DOHH2 (cell line): ENCODE measurements at regions not wholly inside any gene's neighbourhood (a gene's known extent, or its start where the extent isn't known, plus 50 kb on each side); places are given as distances from the start of the nearest gene placed in this dataset.

Experiments
- H3F3A ChIP-seq: fragments of 200-600 bp; sonication (generic), shearing (Covaris generic); 2 replicates; pipeline ENCODE4 v1.6.0; 2016; ENCODE audit warnings: antibody characterized with exemption, mild to moderate bottlenecking; ENCODE audit not compliant: control insufficient read depth, insufficient read depth
- H3K27ac ChIP-seq: fragments of 200-600 bp; sonication (generic); 2 replicates; pipeline ENCODE4 v1.5.1; 2014; ENCODE audit warnings: low read depth, mild to moderate bottlenecking, low read length, moderate library complexity
- H3K27me3 ChIP-seq: fragments of 200-600 bp; sonication (generic); 2 replicates; pipeline ENCODE4 v1.6.1; 2014; ENCODE audit warnings: mild to moderate bottlenecking, low read length, mixed read lengths; ENCODE audit not compliant: control insufficient read depth
- H3K36me3 ChIP-seq: fragments of 200-600 bp; sonication (generic); 2 replicates; pipeline ENCODE4 v1.6.1; 2014; ENCODE audit warnings: mild to moderate bottlenecking, low read length, moderate library complexity, mixed read lengths; ENCODE audit not compliant: control insufficient read depth
- H3K4me1 ChIP-seq: fragments of 200-600 bp; sonication (generic); 2 replicates; pipeline ENCODE4 v1.6.1; 2014; ENCODE audit warnings: mild to moderate bottlenecking, low read length, mixed read lengths; ENCODE audit not compliant: control insufficient read depth
- H3K4me2 ChIP-seq: fragments of 200-600 bp; sonication (generic); 2 replicates; pipeline ENCODE4 v1.6.0; 2014; ENCODE audit warnings: mild to moderate bottlenecking, low read length, moderate library complexity
- H3K4me3 ChIP-seq: fragments of 200-600 bp; sonication (generic); 2 replicates; pipeline ENCODE4 v1.5.1; 2014; ENCODE audit warnings: mild to moderate bottlenecking, low read length, mixed read lengths
- H3K79me2 ChIP-seq: fragments of 200-600 bp; sonication (generic); 2 replicates; pipeline ENCODE4 v1.6.1; 2014; ENCODE audit warnings: mild to moderate bottlenecking, low read length, mixed read lengths; ENCODE audit not compliant: control insufficient read depth
- H3K9me2 ChIP-seq: fragments of 200-600 bp; sonication (generic); replicated peaks from 2 replicates; pipeline ENCODE4 v1.6.1; 2014; ENCODE audit warnings: mild to moderate bottlenecking, low read length, mixed read lengths; ENCODE audit not compliant: control insufficient read depth
- H3K9me3 ChIP-seq: fragments of 200-600 bp; sonication (generic); 2 replicates; pipeline ENCODE4 v1.6.1; 2014; ENCODE audit warnings: antibody characterized with exemption, low read length, mixed read lengths; ENCODE audit not compliant: control insufficient read depth, insufficient read depth
- H4K20me1 ChIP-seq: fragments of 200-600 bp; sonication (generic); 2 replicates; pipeline ENCODE4 v1.6.0; 2014; ENCODE audit warnings: low read depth, mild to moderate bottlenecking, antibody characterized with exemption, low read length, moderate library complexity; ENCODE audit not compliant: control insufficient read depth, insufficient read depth
- EZH2phosphoT487 ChIP-seq: fragments of 200-600 bp; sonication (generic); IDR thresholded peaks from 2 replicates; pipeline ENCODE4 v1.6.1; 2017; ENCODE audit warnings: borderline replicate concordance, mild to moderate bottlenecking, antibody characterized with exemption, low read length, moderate library complexity, mixed read lengths
- TF ChIP-seq, protein P1 (sequence below): fragments of 200-600 bp; sonication (generic); IDR thresholded peaks from one replicate; pipeline ENCODE4 v1.5.1; 2014; ENCODE audit warnings: antibody characterized with exemption, mild to moderate bottlenecking, low read depth, low read length; ENCODE audit not compliant: poor library complexity, severe bottlenecking

- Histone ChIP-seq H3K36me3 (no peaks in the 10 kb centered on the region), H3K4me1 (no peaks in the 10 kb centered on the region), H3K27me3 (no peaks in the 10 kb centered on the region), H3F3A (no peaks in the 10 kb centered on the region), H3K4me3 (no peak overlapping the region), H3K9me3 (no peaks in the 10 kb centered on the region), H3K79me2 (no peaks in the 10 kb centered on the region), H3K27ac (no peak overlapping the region), H3K4me2 (no peak overlapping the region), H4K20me1 (no peaks in the 10 kb centered on the region), H3K9me2 (no peaks in the 10 kb centered on the region; the same call in 1 of the 2 replicates)
- no peak for TF ChIP-seq EZH2phosphoT487
- TF ChIP-seq, protein P1, sequence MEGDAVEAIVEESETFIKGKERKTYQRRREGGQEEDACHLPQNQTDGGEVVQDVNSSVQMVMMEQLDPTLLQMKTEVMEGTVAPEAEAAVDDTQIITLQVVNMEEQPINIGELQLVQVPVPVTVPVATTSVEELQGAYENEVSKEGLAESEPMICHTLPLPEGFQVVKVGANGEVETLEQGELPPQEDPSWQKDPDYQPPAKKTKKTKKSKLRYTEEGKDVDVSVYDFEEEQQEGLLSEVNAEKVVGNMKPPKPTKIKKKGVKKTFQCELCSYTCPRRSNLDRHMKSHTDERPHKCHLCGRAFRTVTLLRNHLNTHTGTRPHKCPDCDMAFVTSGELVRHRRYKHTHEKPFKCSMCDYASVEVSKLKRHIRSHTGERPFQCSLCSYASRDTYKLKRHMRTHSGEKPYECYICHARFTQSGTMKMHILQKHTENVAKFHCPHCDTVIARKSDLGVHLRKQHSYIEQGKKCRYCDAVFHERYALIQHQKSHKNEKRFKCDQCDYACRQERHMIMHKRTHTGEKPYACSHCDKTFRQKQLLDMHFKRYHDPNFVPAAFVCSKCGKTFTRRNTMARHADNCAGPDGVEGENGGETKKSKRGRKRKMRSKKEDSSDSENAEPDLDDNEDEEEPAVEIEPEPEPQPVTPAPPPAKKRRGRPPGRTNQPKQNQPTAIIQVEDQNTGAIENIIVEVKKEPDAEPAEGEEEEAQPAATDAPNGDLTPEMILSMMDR = no peak
Measured at GRCh38 chr3:116824208-116824607, 114.6 kb downstream of the TUSC7 start.

DNA sequence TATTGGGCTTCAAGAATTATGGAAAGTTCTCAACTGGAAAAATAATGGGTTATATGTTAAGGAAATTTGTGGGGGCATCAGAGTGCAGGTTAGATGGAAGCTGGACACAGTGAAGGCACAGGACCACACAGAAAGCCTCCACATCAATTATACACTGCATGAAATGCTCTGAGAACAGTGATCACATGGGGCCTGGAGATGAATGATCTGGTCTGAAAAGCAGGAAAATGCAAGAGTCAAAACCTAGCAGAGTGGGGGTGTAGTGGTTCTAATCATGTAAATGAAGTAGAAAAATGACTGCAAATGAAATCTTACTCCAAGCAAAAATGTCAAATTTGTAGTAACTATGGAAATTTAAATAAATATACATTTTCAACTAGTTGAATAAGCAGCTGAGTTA is 123.6 kb downstream of the TUSC7 start:
- H3F3A ChIP-seq = no peaks in the 10 kb centered on the region
- no peaks in the 10 kb centered on the region for H3K9me3 ChIP-seq
- no peak overlapping the region for H3K4me3 ChIP-seq
- no peaks in the 10 kb centered on the region for H3K27me3 ChIP-seq
- no peaks in the 10 kb centered on the region for H3K79me2 ChIP-seq
- no peak overlapping the region for H3K4me2 ChIP-seq
- no peaks in the 10 kb centered on the region for H4K20me1 ChIP-seq
- H3K36me3 ChIP-seq = no peaks in the 10 kb centered on the region
- no peaks in the 10 kb centered on the region for H3K4me1 ChIP-seq
- TF ChIP-seq, protein P1 = no peak
- TF ChIP-seq EZH2phosphoT487 = no peak
- no peak overlapping the region for H3K27ac ChIP-seq
- H3K9me2 ChIP-seq = no peaks in the 10 kb centered on the region

DNA sequence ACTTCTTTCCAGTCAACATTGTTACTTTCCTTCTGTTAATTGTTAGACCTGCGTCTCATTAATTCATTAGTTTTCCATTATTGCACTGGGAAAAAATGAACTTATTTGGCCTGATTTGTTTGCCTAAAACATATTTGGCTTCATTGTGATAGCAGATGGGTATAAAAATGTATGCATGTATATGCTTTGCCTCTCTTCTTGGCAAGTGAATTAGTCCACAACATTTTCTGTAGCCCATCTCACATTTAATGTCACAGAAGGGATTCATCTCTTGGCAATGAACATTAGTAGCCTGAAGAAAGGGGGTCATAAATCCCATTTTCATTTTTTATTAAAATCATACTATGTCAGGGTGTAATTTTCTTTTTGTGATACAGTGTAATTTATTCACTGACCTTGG is 125.2 kb downstream of the TUSC7 start:
- Histone ChIP-seq H3K36me3 (no peaks in the 10 kb centered on the region), H3F3A (no peaks in the 10 kb centered on the region), H4K20me1 (no peaks in the 10 kb centered on the region), H3K9me2 (no peaks in the 10 kb centered on the region), H3K27me3 (no peaks in the 10 kb centered on the region), H3K9me3 (no peaks in the 10 kb centered on the region), H3K4me3 (no peak overlapping the region), H3K4me1 (no peaks in the 10 kb centered on the region), H3K27ac (no peak overlapping the region), H3K79me2 (no peaks in the 10 kb centered on the region), H3K4me2 (no peak overlapping the region)
- no peak for TF ChIP-seq EZH2phosphoT487
- TF ChIP-seq, protein P1 = no peak

- no peaks in the 10 kb centered on the region for H3F3A ChIP-seq
- no peak overlapping the region for H3K27ac ChIP-seq
- no peak overlapping the region for H3K4me2 ChIP-seq
- H3K9me2 ChIP-seq = no peaks in the 10 kb centered on the region
- no peaks in the 10 kb centered on the region for H4K20me1 ChIP-seq
- no peak overlapping the region for H3K4me3 ChIP-seq
- no peaks in the 10 kb centered on the region for H3K27me3 ChIP-seq
- no peaks in the 10 kb centered on the region for H3K9me3 ChIP-seq
- no peak for TF ChIP-seq EZH2phosphoT487
- TF ChIP-seq, protein P1 = no peak
- no peaks in the 10 kb centered on the region for H3K36me3 ChIP-seq
- H3K79me2 ChIP-seq = no peaks in the 10 kb centered on the region
- no peaks in the 10 kb centered on the region for H3K4me1 ChIP-seq
Measured at GRCh38 chr3:116835658-116836057, 126.1 kb downstream of the TUSC7 start.
